GM18499 (cell line): ENCODE measurements at regions not wholly inside any gene's neighbourhood (a gene's known extent, or its start where the extent isn't known, plus 50 kb on each side); places are given as distances from the start of the nearest gene placed in this dataset.
A peak's percentile ranks its signal among the peaks of the same experiment; 100 is the strongest.
"Not testable (repeated sequence)": the region's sequence is repeated elsewhere in the genome, so short reads cannot be mapped to it uniquely, and the experiment has no call there.

Experiments used
- ATAC-seq: cut with Tn5 transposase; IDR thresholded peaks from one replicate; pipeline ENCODE4 v1.9.1; 2021; ENCODE audit warnings: moderate number of reproducible peaks; ENCODE audit not compliant: insufficient read depth, unreplicated experiment

GRCh38 chr3:177711637-177712036 is 514.4 kb upstream of the TBL1XR1 start:
- ATAC-seq: no peak

GRCh38 chr3:177713928-177714900 is 516.9 kb upstream of the TBL1XR1 start:
- no peak for ATAC-seq

- ATAC-seq: no peak
These were observed 517.7 kb upstream of the TBL1XR1 start for GRCh38 chr3:177714945-177715344.

GRCh38 chr3:177715980-177716379 is 518.7 kb upstream of the TBL1XR1 start:
- no peak for ATAC-seq

- not testable (repeated sequence) for ATAC-seq
These were observed 523.6 kb upstream of the TBL1XR1 start for GRCh38 chr3:177720927-177721326.

GRCh38 chr3:177721864-177722785 is 524.8 kb upstream of the TBL1XR1 start:
- ATAC-seq: no peak

GRCh38 chr3:177724020-177724638 is 526.8 kb upstream of the TBL1XR1 start:
- no peak for ATAC-seq

- no peak for ATAC-seq
These were observed 527.9 kb upstream of the TBL1XR1 start for GRCh38 chr3:177725165-177725564.

GRCh38 chr3:177726807-177727206 is 529.5 kb upstream of the TBL1XR1 start:
- ATAC-seq: no peak

- no peak for ATAC-seq
These were observed 532.8 kb upstream of the TBL1XR1 start for GRCh38 chr3:177729956-177730681.

- ATAC-seq: no peak
These were observed 533.5 kb upstream of the TBL1XR1 start for GRCh38 chr3:177730814-177731213.

- ATAC-seq: no peak
These were observed 534.5 kb upstream of the TBL1XR1 start for GRCh38 chr3:177731644-177732268.

GRCh38 chr3:177733233-177733632 is 536.0 kb upstream of the TBL1XR1 start:
- no peak for ATAC-seq

GRCh38 chr3:177733936-177734335 is 536.7 kb upstream of the TBL1XR1 start:
- ATAC-seq: no peak

- ATAC-seq: no peak
These were observed 538.1 kb upstream of the TBL1XR1 start for GRCh38 chr3:177735431-177735830.

- ATAC-seq: no peak
These were observed 542.2 kb upstream of the TBL1XR1 start for GRCh38 chr3:177739461-177739860.

- no peak for ATAC-seq
These were observed 543.0 kb upstream of the TBL1XR1 start for GRCh38 chr3:177740254-177740653.

GRCh38 chr3:177742273-177742672 is 545.0 kb upstream of the TBL1XR1 start:
- ATAC-seq: peak; percentile 81

- ATAC-seq: no peak
These were observed 546.0 kb upstream of the TBL1XR1 start for GRCh38 chr3:177743173-177743890.
